Prostate gland (tissue), 2 donors: ENCODE measurements at regions not wholly inside any gene's neighbourhood (a gene's known extent, or its start where the extent isn't known, plus 50 kb on each side); places are given as distances from the start of the nearest gene placed in this dataset.

Experiments used
- DNase-seq: peaks from one replicate; pipeline ENCODE4 v3.0.0-alpha.2; 2019; ENCODE audit warnings: low spot score
- H3K27ac ChIP-seq, 2 donors: fragments of 200-600 bp; sonication (generic); 2 replicates each; pipeline ENCODE4 v1.5.1; 2017 to 2019
- H3K27me3 ChIP-seq: fragments of 200-600 bp; sonication (generic); replicated peaks from 2 replicates; pipeline ENCODE4 v1.5.1; 2019; ENCODE audit not compliant: insufficient read depth
- H3K36me3 ChIP-seq, 2 donors: fragments of 200-600 bp; sonication (generic); 1 replicate in 1 of 2; 2 replicates in 1 of 2; pipeline versions ENCODE4 v1.5.1 to v1.8.1; 2017 to 2019
- H3K4me1 ChIP-seq: fragments of 200-600 bp; sonication (generic); replicated peaks from 2 replicates; pipeline ENCODE4 v1.5.1; 2019
- H3K4me3 ChIP-seq, 2 donors: fragments of 200-600 bp; sonication (generic); 2 replicates each; pipeline ENCODE4 v1.5.1; 2017 to 2019
- H3K9me3 ChIP-seq: fragments of 200-600 bp; sonication (generic); 2 replicates; pipeline ENCODE4 v1.5.1; 2017
- POLR2A ChIP-seq: fragments of 450-650 bp; IDR thresholded peaks from one replicate; pipeline ENCODE4 v1.6.1; 2016; ENCODE audit warnings: antibody characterized with exemption, mild to moderate bottlenecking
- POLR2AphosphoS5 ChIP-seq: sonication (generic); formaldehyde crosslinking; IDR thresholded peaks from one replicate; pipeline ENCODE4 v1.6.1; 2017; ENCODE audit warnings: antibody characterized with exemption
- WGBS: methylation state at CpG from one replicate; pipeline ENCODE4 v1.1.5; 2018; 5-methylcytosine and 5-hydroxymethylcytosine counted together
- intact Hi-C: fragments of 100-400 bp; cut with DNase I; formaldehyde crosslinking; loops from one replicate; pipeline ENCODE4 v1.14.2; 2022
- TF ChIP-seq, protein P1 (sequence below), 4 experiments: fragments of 200-600 bp in 2 of 4; fragments of 450-650 bp in 2 of 4; sonication (generic) in 2 of 4; IDR thresholded peaks; 1 replicate in 3 of 4; 2 replicates in 1 of 4; pipeline ENCODE4 v1.5.1; 2016 to 2019; ENCODE audit warnings: antibody characterized with exemption in 4 of 4, mild to moderate bottlenecking in 2 of 4, moderate library complexity in 2 of 4

DNA sequence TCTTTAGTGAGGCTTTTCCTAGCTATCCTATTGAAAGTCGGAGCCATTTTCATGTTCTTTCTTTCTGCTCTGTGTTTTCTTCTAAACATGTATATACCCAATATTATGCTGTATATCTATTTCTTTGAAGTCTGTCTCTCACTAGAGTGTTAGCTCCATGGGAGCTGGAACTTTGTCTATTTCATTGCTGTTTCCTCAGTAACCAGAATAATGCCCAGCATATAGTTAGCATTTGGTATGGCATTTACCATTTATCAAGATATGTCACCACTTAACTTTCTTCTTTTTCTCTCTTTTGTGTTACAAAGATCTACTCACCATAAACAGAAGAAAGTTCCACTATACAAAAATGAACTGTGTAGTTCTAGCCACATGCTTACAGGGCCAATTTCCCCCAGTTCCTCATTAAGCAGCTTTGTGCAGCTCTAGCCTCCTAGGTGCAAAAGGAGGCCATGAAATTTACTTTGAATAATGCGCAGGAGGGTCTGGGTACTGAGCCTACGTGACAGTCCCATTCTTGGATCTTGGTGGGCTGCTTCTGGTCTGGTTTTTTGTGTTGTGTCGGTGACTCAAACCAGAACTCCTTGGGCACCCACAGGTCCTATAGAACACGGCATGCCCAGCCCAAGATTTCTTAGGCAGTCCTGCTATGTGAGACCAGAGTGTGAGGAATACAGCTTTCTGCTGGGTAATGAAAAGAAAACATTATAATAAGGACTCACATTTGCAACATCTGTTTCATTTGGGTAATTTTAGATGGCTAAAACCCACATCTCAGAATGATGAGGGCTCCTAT lies 302.3 kb upstream of the IGFBP7 start:
- no peaks in the 10 kb centered on the region for H3K36me3 ChIP-seq
- no peaks in the 10 kb centered on the region for H3K27me3 ChIP-seq
- H3K27ac ChIP-seq: no peak overlapping the region
- intact Hi-C loops: no loop called here
- no peak overlapping the region for H3K4me3 ChIP-seq
- 95% methylated on average over 5 of the region's 5 CpGs for WGBS
- TF ChIP-seq, protein P1, sequence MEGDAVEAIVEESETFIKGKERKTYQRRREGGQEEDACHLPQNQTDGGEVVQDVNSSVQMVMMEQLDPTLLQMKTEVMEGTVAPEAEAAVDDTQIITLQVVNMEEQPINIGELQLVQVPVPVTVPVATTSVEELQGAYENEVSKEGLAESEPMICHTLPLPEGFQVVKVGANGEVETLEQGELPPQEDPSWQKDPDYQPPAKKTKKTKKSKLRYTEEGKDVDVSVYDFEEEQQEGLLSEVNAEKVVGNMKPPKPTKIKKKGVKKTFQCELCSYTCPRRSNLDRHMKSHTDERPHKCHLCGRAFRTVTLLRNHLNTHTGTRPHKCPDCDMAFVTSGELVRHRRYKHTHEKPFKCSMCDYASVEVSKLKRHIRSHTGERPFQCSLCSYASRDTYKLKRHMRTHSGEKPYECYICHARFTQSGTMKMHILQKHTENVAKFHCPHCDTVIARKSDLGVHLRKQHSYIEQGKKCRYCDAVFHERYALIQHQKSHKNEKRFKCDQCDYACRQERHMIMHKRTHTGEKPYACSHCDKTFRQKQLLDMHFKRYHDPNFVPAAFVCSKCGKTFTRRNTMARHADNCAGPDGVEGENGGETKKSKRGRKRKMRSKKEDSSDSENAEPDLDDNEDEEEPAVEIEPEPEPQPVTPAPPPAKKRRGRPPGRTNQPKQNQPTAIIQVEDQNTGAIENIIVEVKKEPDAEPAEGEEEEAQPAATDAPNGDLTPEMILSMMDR (IDR thresholded peaks at IDR 0.05): no peak
- no peak for DNase-seq
- no peaks in the 10 kb centered on the region for H3K4me1 ChIP-seq
- no peaks in the 10 kb centered on the region for H3K9me3 ChIP-seq

DNA sequence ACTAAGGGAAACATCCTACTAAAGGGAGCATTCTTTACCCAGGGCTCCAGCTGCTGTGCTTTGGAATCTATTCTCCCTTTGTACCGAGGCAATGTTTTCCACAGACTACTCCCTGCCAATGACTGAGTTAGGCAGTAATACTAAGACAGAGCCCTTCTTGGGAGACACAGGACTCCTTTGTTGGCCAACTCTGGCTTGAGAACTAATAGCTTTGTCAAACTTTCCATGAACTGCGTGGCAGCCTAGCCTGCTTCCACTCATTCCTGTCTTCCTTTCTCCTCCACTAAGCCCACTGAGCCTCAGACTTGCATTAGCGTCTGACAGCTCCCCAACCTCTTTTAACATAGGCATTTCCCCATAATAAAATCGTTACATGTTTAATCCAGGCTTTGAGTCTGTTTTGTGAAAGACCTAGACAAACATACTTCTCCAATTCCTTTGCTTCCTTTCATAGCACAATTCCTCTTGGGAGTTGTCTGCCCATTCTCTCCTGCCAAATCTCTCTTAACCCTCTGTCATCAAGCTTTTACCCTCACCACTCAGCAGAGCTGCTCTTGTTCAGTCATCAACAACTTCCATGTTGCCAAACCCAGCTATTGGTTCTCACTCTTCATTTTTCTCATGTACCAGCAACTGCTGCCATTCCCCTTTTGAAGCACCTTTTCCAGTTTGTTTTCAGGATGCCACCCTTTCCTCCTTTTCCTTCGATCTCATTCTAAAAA lies 300.3 kb upstream of the IGFBP7 start:
- WGBS: 46% methylated on average over 5 of the region's 5 CpGs
- TF ChIP-seq POLR2A: no peak
- TF ChIP-seq POLR2AphosphoS5: no peak
- TF ChIP-seq, protein P1 (IDR thresholded peaks at IDR 0.05): no peak
- H3K27ac ChIP-seq: no peak overlapping the region
- no peaks in the 10 kb centered on the region for H3K9me3 ChIP-seq
- DNase-seq: no peak
- no peaks in the 10 kb centered on the region for H3K4me1 ChIP-seq
- H3K27me3 ChIP-seq: no peaks in the 10 kb centered on the region
- intact Hi-C loops: no loop called here
- H3K4me3 ChIP-seq: no peak overlapping the region
- H3K36me3 ChIP-seq: no peaks in the 10 kb centered on the region

DNA sequence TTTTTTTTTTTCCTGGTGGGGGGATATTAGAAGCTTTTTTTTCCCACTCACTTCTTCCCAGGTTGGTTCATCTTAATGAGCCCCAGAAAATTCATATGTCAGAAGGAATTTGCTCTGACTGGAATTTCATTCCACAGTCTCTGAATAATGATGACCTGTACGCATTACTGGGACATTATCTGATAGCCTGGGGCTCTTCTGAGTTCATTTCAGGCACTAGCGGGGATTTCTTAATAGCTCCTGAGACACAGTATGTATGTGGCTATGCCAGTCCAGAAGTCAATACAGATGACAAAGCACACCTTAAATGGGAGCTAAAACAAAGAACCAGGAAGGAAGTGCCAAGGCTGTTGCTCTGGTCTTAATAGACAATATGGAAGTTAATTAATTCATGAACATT lies 295.2 kb upstream of the IGFBP7 start:
- no peaks in the 10 kb centered on the region for H3K36me3 ChIP-seq
- DNase-seq: no peak
- no peak overlapping the region for H3K4me3 ChIP-seq
- intact Hi-C loops: no loop called here
- H3K9me3 ChIP-seq: no peaks in the 10 kb centered on the region
- H3K27ac ChIP-seq: no peak overlapping the region
- no peaks in the 10 kb centered on the region for H3K27me3 ChIP-seq
- TF ChIP-seq POLR2AphosphoS5 (no peak), POLR2A (no peak)
- TF ChIP-seq, protein P1 (IDR thresholded peaks at IDR 0.05): no peak
- H3K4me1 ChIP-seq: no peaks in the 10 kb centered on the region
- 47% methylated on average over 2 of the region's 2 CpGs for WGBS

DNA sequence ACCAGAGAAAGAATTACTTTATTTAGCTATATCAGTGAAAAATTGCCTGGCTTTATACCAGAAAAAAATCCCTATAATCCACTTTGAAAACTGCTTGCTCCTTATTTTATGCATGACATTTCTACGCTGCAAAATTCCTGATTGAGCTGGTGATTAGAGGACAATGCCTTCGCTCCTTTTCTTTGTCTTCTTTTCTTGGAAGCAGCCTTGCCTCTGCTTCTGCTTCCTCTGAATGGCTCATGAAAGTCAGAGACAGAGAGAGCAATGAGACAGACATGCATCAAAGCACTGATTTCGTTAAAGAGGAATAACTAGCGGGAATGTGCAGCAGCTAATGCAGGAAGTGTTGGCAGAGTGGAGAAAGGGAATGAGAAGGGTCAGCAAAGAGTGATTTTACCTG lies 294.3 kb upstream of the IGFBP7 start:
- intact Hi-C loops: no loop called here
- 28% methylated on average over 4 of the region's 4 CpGs for WGBS
- Histone ChIP-seq H3K36me3 (no peaks in the 10 kb centered on the region), H3K4me3 (no peak overlapping the region), H3K27ac (no peak overlapping the region), H3K9me3 (no peaks in the 10 kb centered on the region), H3K27me3 (no peaks in the 10 kb centered on the region), H3K4me1 (no peaks in the 10 kb centered on the region)
- TF ChIP-seq, protein P1 (IDR thresholded peaks at IDR 0.05): no peak
- no peak for TF ChIP-seq POLR2AphosphoS5
- no peak for TF ChIP-seq POLR2A
- no peak for DNase-seq

DNA sequence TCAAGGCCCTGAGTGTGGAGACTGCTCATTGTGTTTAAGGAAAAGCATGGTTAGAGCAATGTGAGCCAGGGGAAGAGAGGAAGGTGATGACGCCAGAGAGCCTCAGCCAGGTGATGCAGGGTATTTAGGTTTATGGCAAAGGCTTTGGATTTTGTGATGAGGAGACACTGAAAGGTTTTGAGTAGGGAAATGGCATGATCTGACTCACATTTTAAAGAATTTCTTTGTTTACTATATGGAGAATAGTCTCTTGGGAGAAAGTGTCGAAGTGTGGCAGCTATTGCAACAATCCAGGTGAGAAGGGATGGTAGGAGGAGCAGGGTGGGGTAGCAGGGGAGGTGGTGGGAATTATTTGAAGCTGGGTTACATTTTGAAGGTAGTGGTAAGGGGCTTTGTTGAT lies 293.4 kb upstream of the IGFBP7 start:
- Histone ChIP-seq H3K9me3 (no peaks in the 10 kb centered on the region), H3K27ac (no peak overlapping the region), H3K4me3 (no peak overlapping the region), H3K4me1 (no peaks in the 10 kb centered on the region), H3K27me3 (no peaks in the 10 kb centered on the region), H3K36me3 (no peaks in the 10 kb centered on the region)
- intact Hi-C loops: no loop called here
- TF ChIP-seq, protein P1 (IDR thresholded peaks at IDR 0.05): no peak
- TF ChIP-seq POLR2A (no peak), POLR2AphosphoS5 (no peak)
- DNase-seq: no peak
- WGBS: 85% methylated on average over 2 of the region's 2 CpGs
